ENCODE measurements at regions not wholly inside any gene's neighbourhood (a gene's known extent, or its start where the extent isn't known, plus 50 kb on each side); places are given as distances from the start of the nearest gene placed in this dataset.
A peak's percentile ranks its signal among the peaks of the same experiment; 100 is the strongest.

DNA sequence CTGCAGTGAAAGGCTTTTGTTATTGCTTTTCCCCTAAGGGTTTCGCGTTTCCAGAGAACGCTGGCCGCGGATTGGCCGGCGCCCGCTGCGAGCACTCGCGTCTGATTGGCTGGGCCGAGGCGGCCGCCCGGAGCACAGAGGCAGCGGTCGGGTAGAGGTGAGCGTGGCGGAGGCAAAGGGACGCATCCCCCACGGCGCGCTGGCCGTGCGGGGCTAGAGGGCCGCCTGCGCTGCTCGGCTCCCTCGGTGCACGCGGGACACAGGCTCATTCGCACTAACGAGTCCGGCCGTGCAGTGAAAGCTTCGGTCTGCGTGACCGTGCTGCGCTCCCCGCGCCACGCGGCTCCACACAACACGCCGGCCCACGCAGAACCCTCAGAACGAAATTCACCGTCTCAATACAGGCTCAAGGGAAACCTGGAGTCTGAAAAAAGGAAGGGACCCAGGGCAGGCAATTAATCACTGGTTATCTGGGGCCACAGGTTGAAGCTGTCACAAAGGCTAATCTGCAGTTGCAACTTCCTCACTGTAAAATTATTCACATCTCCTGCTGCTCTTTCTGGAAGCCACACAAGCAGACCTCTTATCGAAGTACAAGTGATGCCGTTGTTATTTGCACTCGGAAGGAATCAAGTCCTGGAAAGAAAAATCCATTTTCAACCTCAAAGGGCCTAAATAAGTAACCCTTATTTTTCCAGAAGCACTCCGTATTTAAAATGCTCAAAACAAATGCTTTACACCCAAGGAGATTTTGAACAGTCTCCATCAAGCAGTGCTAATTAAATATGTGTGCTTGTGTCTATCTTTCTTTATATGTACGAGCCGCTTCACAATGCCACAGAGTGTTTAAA, 94.6 kb downstream of the ZNF608 start (continued):
- TF ChIP-seq, protein P1, sequence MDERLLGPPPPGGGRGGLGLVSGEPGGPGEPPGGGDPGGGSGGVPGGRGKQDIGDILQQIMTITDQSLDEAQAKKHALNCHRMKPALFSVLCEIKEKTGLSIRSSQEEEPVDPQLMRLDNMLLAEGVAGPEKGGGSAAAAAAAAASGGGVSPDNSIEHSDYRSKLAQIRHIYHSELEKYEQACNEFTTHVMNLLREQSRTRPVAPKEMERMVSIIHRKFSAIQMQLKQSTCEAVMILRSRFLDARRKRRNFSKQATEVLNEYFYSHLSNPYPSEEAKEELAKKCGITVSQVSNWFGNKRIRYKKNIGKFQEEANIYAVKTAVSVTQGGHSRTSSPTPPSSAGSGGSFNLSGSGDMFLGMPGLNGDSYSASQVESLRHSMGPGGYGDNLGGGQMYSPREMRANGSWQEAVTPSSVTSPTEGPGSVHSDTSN (CRISPR knock-in tag; IDR thresholded peaks at IDR 0.05; ENCODE audit: low read depth) = peak; percentile 94; the same call in 1 of the 2 replicates
- TF ChIP-seq, protein P1 (tag; conservative IDR thresholded peaks at IDR 0.05; ENCODE audit: low read depth) = peak; percentile 99
- TF ChIP-seq BRCA1 (IDR thresholded peaks at IDR 0.05) (no peak), BRCA1 (CRISPR knock-in tag; IDR thresholded peaks at IDR 0.05) (no peak), TRIM25 (IDR thresholded peaks at IDR 0.05; ENCODE audit: borderline replicate concordance) (no peak), ZNF79 (CRISPR knock-in tag; IDR thresholded peaks at IDR 0.05; ENCODE audit: low read depth) (no peak), TBL1XR1 (IDR thresholded peaks at IDR 0.05; ENCODE audit: low read length in 2 of 2) (peak; percentile 86 to 95; a peak in 3 of 4 replicates), SPI1 (IDR thresholded peaks at IDR 0.05; ENCODE audit: borderline replicate concordance, low read depth, low read length) (peak; percentile 99), GABPB1 (CRISPR knock-in tag; IDR thresholded peaks at IDR 0.05) (no peak), SMARCE1 (IDR thresholded peaks at IDR 0.05) (peak; percentile 99)
- TF ChIP-seq, protein P2, sequence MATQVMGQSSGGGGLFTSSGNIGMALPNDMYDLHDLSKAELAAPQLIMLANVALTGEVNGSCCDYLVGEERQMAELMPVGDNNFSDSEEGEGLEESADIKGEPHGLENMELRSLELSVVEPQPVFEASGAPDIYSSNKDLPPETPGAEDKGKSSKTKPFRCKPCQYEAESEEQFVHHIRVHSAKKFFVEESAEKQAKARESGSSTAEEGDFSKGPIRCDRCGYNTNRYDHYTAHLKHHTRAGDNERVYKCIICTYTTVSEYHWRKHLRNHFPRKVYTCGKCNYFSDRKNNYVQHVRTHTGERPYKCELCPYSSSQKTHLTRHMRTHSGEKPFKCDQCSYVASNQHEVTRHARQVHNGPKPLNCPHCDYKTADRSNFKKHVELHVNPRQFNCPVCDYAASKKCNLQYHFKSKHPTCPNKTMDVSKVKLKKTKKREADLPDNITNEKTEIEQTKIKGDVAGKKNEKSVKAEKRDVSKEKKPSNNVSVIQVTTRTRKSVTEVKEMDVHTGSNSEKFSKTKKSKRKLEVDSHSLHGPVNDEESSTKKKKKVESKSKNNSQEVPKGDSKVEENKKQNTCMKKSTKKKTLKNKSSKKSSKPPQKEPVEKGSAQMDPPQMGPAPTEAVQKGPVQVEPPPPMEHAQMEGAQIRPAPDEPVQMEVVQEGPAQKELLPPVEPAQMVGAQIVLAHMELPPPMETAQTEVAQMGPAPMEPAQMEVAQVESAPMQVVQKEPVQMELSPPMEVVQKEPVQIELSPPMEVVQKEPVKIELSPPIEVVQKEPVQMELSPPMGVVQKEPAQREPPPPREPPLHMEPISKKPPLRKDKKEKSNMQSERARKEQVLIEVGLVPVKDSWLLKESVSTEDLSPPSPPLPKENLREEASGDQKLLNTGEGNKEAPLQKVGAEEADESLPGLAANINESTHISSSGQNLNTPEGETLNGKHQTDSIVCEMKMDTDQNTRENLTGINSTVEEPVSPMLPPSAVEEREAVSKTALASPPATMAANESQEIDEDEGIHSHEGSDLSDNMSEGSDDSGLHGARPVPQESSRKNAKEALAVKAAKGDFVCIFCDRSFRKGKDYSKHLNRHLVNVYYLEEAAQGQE (IDR thresholded peaks at IDR 0.05; ENCODE audit: borderline replicate concordance) = peak; percentile 45
- TF ChIP-seq, protein P2 (CRISPR knock-in tag; IDR thresholded peaks at IDR 0.05; ENCODE audit: low read depth) = 0 out of 2 replicates have a peak, but pooled peaks have one; percentile 67
- TF ChIP-seq, protein P3, sequence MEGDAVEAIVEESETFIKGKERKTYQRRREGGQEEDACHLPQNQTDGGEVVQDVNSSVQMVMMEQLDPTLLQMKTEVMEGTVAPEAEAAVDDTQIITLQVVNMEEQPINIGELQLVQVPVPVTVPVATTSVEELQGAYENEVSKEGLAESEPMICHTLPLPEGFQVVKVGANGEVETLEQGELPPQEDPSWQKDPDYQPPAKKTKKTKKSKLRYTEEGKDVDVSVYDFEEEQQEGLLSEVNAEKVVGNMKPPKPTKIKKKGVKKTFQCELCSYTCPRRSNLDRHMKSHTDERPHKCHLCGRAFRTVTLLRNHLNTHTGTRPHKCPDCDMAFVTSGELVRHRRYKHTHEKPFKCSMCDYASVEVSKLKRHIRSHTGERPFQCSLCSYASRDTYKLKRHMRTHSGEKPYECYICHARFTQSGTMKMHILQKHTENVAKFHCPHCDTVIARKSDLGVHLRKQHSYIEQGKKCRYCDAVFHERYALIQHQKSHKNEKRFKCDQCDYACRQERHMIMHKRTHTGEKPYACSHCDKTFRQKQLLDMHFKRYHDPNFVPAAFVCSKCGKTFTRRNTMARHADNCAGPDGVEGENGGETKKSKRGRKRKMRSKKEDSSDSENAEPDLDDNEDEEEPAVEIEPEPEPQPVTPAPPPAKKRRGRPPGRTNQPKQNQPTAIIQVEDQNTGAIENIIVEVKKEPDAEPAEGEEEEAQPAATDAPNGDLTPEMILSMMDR (IDR thresholded peaks at IDR 0.05 in 2 of 3, conservative IDR thresholded peaks at IDR 0.05 in 1 of 3; ENCODE audit: insufficient read depth in 2 of 3, low read depth in 1 of 3, low read length in 3 of 3) = no peak

All from K562 (cell line).